ENCODE measurements at regions not wholly inside any gene's neighbourhood (a gene's known extent, or its start where the extent isn't known, plus 50 kb on each side); places are given as distances from the start of the nearest gene placed in this dataset.
"Not testable (repeated sequence)": the region's sequence is repeated elsewhere in the genome, so short reads cannot be mapped to it uniquely, and the experiment has no call there.

DNA sequence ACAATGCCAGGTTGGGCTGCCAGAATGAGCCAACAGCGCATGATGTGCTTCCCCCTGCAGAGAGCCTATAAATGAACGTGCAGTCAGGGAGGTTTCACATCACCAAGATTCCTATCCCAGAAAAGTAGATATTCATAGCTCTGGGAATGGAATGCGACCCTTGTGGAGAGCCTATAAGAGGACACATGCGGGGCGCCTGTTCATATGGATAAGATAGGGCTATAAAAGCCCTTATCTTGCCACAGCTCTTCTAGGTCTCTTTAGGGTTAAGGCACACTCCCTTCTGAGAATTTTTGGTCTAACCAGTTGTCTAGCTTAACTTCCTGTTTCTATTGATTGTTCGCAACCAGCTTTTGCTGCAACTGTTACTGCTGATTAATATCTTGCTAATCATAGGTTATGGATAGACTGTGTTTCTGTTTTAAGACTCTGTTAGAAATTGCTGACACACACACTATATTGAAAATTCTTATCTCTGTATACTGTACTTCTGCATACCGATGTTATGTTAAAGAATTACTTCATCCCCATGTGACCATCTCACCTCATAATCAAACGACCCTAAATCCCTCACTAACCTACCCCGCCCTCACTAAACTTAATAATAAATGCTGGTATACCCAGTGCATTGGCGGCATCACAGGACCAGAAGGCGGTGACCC, 74.4 kb upstream of the KIF2B start:
- BruUV-seq (replicated peaks); H3K9me2 ChIP-seq (ENCODE audit: insufficient read depth); H3K79me2 ChIP-seq (ENCODE audit: insufficient read depth, low read length); H2AFZ ChIP-seq (ENCODE audit: low read depth, low read length, poor library complexity, severe bottlenecking); DNase-seq (ENCODE audit: low read depth, low spot score); H3K4me3 ChIP-seq (replicated peaks in 1 of 2; ENCODE audit: low read depth in 1 of 2, low read length in 2 of 2); RAD21 ChIA-PET (ENCODE audit: low non-redundant PET in 1 of 2, low total read pairs in 2 of 2, uncharacterized antibody in 2 of 2, unreplicated experiment in 2 of 2); ATAC-seq; H3K9ac ChIP-seq (ENCODE audit: low read length); H3K4me1 ChIP-seq (ENCODE audit: control insufficient read depth in 1 of 2, insufficient read depth in 2 of 2, low read length in 2 of 2); CTCF ChIA-PET; H4K20me1 ChIP-seq (ENCODE audit: insufficient read depth); H3K27ac ChIP-seq (ENCODE audit: low read depth, low read length); H3K36me3 ChIP-seq (ENCODE audit: control insufficient read depth in 1 of 2, insufficient read depth in 2 of 2, low read length in 2 of 2); H3K4me2 ChIP-seq (ENCODE audit: low read length); POLR2A ChIA-PET; H3K27me3 ChIP-seq (ENCODE audit: insufficient read depth, low read length); intact Hi-C loops (cut with micrococcal nuclease): not testable (repeated sequence)
- peaks cover 21 to 32% of the 10 kb centered on the region in 2 experiments; a peak in 2 of 4 replicates for H3K9me3 ChIP-seq (ENCODE audit: control insufficient read depth in 1 of 2, insufficient read depth in 1 of 2, low read depth in 1 of 2, low read length in 2 of 2)

DNA sequence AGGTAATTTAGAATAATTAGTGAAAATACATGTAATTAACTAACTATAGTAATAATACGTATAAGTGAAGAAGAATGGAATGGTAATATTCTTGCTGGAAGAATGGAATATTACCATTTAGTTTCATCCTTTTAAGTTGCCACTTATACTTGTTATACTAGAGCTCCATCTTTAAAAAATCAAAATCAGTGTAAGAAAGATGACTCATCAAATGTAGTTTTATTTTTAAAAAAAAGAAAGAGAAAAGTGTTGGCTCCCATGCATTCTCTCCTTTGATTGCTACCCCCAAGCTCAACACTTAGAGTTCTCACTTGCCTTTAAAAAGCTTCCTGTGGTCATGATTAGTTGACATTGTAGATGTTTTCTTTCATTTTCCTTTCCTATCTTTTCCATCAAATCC, 82.4 kb upstream of the KIF2B start:
- Histone ChIP-seq H3K4me3 (replicated peaks in 1 of 2; ENCODE audit: low read depth in 1 of 2, low read length in 2 of 2) (no peak overlapping the region), H3K27ac (ENCODE audit: low read depth, low read length) (no peak overlapping the region), H3K27me3 (ENCODE audit: insufficient read depth, low read length) (no peaks in the 10 kb centered on the region), H2AFZ (ENCODE audit: low read depth, low read length, poor library complexity, severe bottlenecking) (no peak overlapping the region), H3K9ac (ENCODE audit: low read length) (no peak overlapping the region), H3K9me2 (ENCODE audit: insufficient read depth) (no peaks in the 10 kb centered on the region), H3K9me3 (ENCODE audit: control insufficient read depth in 1 of 2, insufficient read depth in 1 of 2, low read depth in 1 of 2, low read length in 2 of 2) (peaks cover 29 to 51% of the 10 kb centered on the region in 2 experiments; a peak in 3 of 4 replicates), H3K79me2 (ENCODE audit: insufficient read depth, low read length) (no peaks in the 10 kb centered on the region), H3K36me3 (ENCODE audit: control insufficient read depth in 1 of 2, insufficient read depth in 2 of 2, low read length in 2 of 2) (no peaks in the 10 kb centered on the region), H3K4me2 (ENCODE audit: low read length) (no peak overlapping the region), H4K20me1 (ENCODE audit: insufficient read depth) (no peaks in the 10 kb centered on the region), H3K4me1 (ENCODE audit: control insufficient read depth in 1 of 2, insufficient read depth in 2 of 2, low read length in 2 of 2) (no peaks in the 10 kb centered on the region)
- no TSS peak for BruUV-seq (replicated peaks)
- RAD21 ChIA-PET (ENCODE audit: low non-redundant PET in 1 of 2, low total read pairs in 2 of 2, uncharacterized antibody in 2 of 2, unreplicated experiment in 2 of 2) = no interaction called here
- CTCF ChIA-PET = no interaction called here
- intact Hi-C loops (cut with micrococcal nuclease) = no loop called here
- DNase-seq (ENCODE audit: low read depth, low spot score) (no peak), ATAC-seq (no peak)
- POLR2A ChIA-PET = no interaction called here
- TF ChIP-seq POLR2A (IDR thresholded peaks at IDR 0.05; ENCODE audit: borderline replicate concordance, extremely low read depth, insufficient read depth, insufficient read length) = no peak
- no peak for TF ChIP-seq EZH2 (IDR thresholded peaks at IDR 0.05)
- TF ChIP-seq YY1 (IDR thresholded peaks at IDR 0.05; ENCODE audit: extremely low read depth, insufficient replicate concordance, low read depth, low read length) = no peak
- TF ChIP-seq, protein P1, sequence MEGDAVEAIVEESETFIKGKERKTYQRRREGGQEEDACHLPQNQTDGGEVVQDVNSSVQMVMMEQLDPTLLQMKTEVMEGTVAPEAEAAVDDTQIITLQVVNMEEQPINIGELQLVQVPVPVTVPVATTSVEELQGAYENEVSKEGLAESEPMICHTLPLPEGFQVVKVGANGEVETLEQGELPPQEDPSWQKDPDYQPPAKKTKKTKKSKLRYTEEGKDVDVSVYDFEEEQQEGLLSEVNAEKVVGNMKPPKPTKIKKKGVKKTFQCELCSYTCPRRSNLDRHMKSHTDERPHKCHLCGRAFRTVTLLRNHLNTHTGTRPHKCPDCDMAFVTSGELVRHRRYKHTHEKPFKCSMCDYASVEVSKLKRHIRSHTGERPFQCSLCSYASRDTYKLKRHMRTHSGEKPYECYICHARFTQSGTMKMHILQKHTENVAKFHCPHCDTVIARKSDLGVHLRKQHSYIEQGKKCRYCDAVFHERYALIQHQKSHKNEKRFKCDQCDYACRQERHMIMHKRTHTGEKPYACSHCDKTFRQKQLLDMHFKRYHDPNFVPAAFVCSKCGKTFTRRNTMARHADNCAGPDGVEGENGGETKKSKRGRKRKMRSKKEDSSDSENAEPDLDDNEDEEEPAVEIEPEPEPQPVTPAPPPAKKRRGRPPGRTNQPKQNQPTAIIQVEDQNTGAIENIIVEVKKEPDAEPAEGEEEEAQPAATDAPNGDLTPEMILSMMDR (IDR thresholded peaks at IDR 0.05 in 2 of 3, conservative IDR thresholded peaks at IDR 0.05 in 1 of 3; ENCODE audit: borderline replicate concordance in 1 of 3, insufficient read depth in 1 of 3, low read depth in 2 of 3, low read length in 2 of 3) = no peak
- TF ChIP-seq POLR2AphosphoS5 (IDR thresholded peaks at IDR 0.05; ENCODE audit: low read depth, low read length) = no peak
- TF ChIP-seq, protein P2, sequence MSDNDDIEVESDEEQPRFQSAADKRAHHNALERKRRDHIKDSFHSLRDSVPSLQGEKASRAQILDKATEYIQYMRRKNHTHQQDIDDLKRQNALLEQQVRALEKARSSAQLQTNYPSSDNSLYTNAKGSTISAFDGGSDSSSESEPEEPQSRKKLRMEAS (IDR thresholded peaks at IDR 0.05) = no peak
- TF ChIP-seq, protein P3, sequence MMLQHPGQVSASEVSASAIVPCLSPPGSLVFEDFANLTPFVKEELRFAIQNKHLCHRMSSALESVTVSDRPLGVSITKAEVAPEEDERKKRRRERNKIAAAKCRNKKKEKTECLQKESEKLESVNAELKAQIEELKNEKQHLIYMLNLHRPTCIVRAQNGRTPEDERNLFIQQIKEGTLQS (IDR thresholded peaks at IDR 0.05) = no peak
- no peak for TF ChIP-seq CEBPB (IDR thresholded peaks at IDR 0.05; ENCODE audit: low read depth)
- no peak for TF ChIP-seq EGR1 (IDR thresholded peaks at IDR 0.05; ENCODE audit: low read depth)
- TF ChIP-seq SIN3A (IDR thresholded peaks at IDR 0.05; ENCODE audit: low read depth) = no peak
- TF ChIP-seq EZH2phosphoT487 (IDR thresholded peaks at IDR 0.05; ENCODE audit: borderline replicate concordance) = no peak
- TF ChIP-seq ZNF274 (IDR thresholded peaks at IDR 0.05; ENCODE audit: low read depth, low read length) = no peak
- TF ChIP-seq, protein P4, sequence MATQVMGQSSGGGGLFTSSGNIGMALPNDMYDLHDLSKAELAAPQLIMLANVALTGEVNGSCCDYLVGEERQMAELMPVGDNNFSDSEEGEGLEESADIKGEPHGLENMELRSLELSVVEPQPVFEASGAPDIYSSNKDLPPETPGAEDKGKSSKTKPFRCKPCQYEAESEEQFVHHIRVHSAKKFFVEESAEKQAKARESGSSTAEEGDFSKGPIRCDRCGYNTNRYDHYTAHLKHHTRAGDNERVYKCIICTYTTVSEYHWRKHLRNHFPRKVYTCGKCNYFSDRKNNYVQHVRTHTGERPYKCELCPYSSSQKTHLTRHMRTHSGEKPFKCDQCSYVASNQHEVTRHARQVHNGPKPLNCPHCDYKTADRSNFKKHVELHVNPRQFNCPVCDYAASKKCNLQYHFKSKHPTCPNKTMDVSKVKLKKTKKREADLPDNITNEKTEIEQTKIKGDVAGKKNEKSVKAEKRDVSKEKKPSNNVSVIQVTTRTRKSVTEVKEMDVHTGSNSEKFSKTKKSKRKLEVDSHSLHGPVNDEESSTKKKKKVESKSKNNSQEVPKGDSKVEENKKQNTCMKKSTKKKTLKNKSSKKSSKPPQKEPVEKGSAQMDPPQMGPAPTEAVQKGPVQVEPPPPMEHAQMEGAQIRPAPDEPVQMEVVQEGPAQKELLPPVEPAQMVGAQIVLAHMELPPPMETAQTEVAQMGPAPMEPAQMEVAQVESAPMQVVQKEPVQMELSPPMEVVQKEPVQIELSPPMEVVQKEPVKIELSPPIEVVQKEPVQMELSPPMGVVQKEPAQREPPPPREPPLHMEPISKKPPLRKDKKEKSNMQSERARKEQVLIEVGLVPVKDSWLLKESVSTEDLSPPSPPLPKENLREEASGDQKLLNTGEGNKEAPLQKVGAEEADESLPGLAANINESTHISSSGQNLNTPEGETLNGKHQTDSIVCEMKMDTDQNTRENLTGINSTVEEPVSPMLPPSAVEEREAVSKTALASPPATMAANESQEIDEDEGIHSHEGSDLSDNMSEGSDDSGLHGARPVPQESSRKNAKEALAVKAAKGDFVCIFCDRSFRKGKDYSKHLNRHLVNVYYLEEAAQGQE (IDR thresholded peaks at IDR 0.05; ENCODE audit: low read depth) = no peak
- TF ChIP-seq JUND (IDR thresholded peaks at IDR 0.05) = no peak
- TF ChIP-seq SRF (IDR thresholded peaks at IDR 0.05; ENCODE audit: low read depth) = no peak
- TF ChIP-seq ZFX (IDR thresholded peaks at IDR 0.05) = no peak

All from HCT116 (cell line).